Lung (tissue), 11 donors: ENCODE measurements at regions not wholly inside any gene's neighbourhood (a gene's known extent, or its start where the extent isn't known, plus 50 kb on each side); places are given as distances from the start of the nearest gene placed in this dataset.
"Not testable (repeated sequence)": the region's sequence is repeated elsewhere in the genome, so short reads cannot be mapped to it uniquely, and the experiment has no call there.

Experiments used
- ATAC-seq: fragments of 200-7000 bp; cut with Tn5 transposase; one replicate; pipeline ENCODE4 v1.9.1; 2020; ENCODE audit warnings: moderate number of reproducible peaks; ENCODE audit not compliant: insufficient read depth, low FRiP score
- DNase-seq, 3 donors: peaks; one replicate each; pipeline ENCODE4 v3.0.0-alpha.2; 2013 to 2017
- H3K27ac ChIP-seq, 2 donors: one replicate each; pipeline ENCODE4 v1.5.1; 2013; ENCODE audit warnings: mild to moderate bottlenecking in 2 of 2, moderate library complexity in 2 of 2, control low read depth in 1 of 2, inconsistent platforms in 1 of 2, low read depth in 1 of 2, low read length in 1 of 2
- H3K27me3 ChIP-seq, 3 donors: one replicate each; pipeline ENCODE4 v1.5.1; 2013; ENCODE audit warnings: low read length in 2 of 3; ENCODE audit not compliant: control insufficient read depth in 3 of 3, insufficient read depth in 3 of 3
- H3K36me3 ChIP-seq, 4 donors: one replicate each; pipeline ENCODE4 v1.5.1; 2013; ENCODE audit warnings: low read length in 4 of 4, mild to moderate bottlenecking in 1 of 4, moderate library complexity in 1 of 4; ENCODE audit not compliant: control insufficient read depth in 4 of 4, insufficient read depth in 4 of 4
- H3K4me1 ChIP-seq, 5 donors: one replicate each; pipeline ENCODE4 v1.5.1; 2013; ENCODE audit warnings: low read length in 5 of 5, mild to moderate bottlenecking in 2 of 5, moderate library complexity in 1 of 5; ENCODE audit not compliant: control insufficient read depth in 5 of 5, insufficient read depth in 5 of 5
- H3K4me3 ChIP-seq: one replicate; pipeline ENCODE4 v1.5.1; 2013; ENCODE audit warnings: mild to moderate bottlenecking, control low read depth, moderate library complexity
- H3K9ac ChIP-seq, 2 donors: one replicate each; pipeline ENCODE4 v1.5.1; 2013; ENCODE audit warnings: low read length in 2 of 2, control low read depth in 1 of 2; ENCODE audit not compliant: insufficient read depth in 1 of 2
- H3K9me3 ChIP-seq, 4 donors: one replicate each; pipeline ENCODE4 v1.5.1; 2013; ENCODE audit warnings: low read length in 3 of 4, mild to moderate bottlenecking in 1 of 4, moderate library complexity in 1 of 4; ENCODE audit not compliant: control insufficient read depth in 4 of 4, insufficient read depth in 3 of 4
- CTCF ChIP-seq: IDR thresholded peaks from 2 replicates; pipeline ENCODE4 v1.5.1; 2012; ENCODE audit warnings: mild to moderate bottlenecking; ENCODE audit errors: control extremely low read depth, extremely low read depth
- WGBS, 2 donors: extraction: QIAGEN DNeasy Blood & Tissue Kit; methylation state at CpG; one replicate each; pipeline ENCODE4 v1.1.7; 2013; 5-methylcytosine and 5-hydroxymethylcytosine counted together
- donor health status: control.
- donor health status: control.
- donor health status: Bipolar disorder and iron deficiency.
- donor health status: healthy.
- donor health status: DM: yes; HTN: yes; CAD: no.

- no peak for ATAC-seq
These were observed 589.7 kb downstream of the CBLN4 start for GRCh38 chr20:55415567-55416142.

GRCh38 chr20:55412508-55412907, 592.8 kb downstream of the CBLN4 start:
- not testable (repeated sequence) for DNase-seq, H3K27ac ChIP-seq
- no CpG with 5 or more reads among the region's 1 CpG for WGBS, 2 donors

More at GRCh38 chr20:55415567-55416142, 589.7 kb downstream of the CBLN4 start:
- H3K9me3 ChIP-seq, result no peaks in the 10 kb centered on the region
- TF ChIP-seq CTCF, result no peak
- no peaks in the 10 kb centered on the region for H3K27me3 ChIP-seq
- DNase-seq, result peak in 2 of 3 donors; percentile 64 to 76
- H3K4me3 ChIP-seq, result no peak overlapping the region
- no peak overlapping the region for H3K27ac ChIP-seq
- peaks cover 0 to 18% (median 0%) of the 10 kb centered on the region in 5 donors for H3K4me1 ChIP-seq
- H3K36me3 ChIP-seq, result no peaks in the 10 kb centered on the region
- whole genome bisulfite sequencing, 2 donors, result 42 to 56% methylated on average over 7 of the region's 7 CpGs
- no peak overlapping the region for H3K9ac ChIP-seq

GRCh38 chr20:55406891-55407290, 598.4 kb downstream of the CBLN4 start:
- 77 to 79% methylated on average over 2 of the region's 2 CpGs for WGBS, 2 donors
- no peak for ATAC-seq

More at GRCh38 chr20:55412508-55412907, 592.8 kb downstream of the CBLN4 start:
- not testable (repeated sequence) for H3K9me3 ChIP-seq, H3K4me1 ChIP-seq, ATAC-seq, H3K4me3 ChIP-seq, H3K36me3 ChIP-seq, H3K27me3 ChIP-seq, H3K9ac ChIP-seq

GRCh38 chr20:55394592-55394991, 610.7 kb downstream of the CBLN4 start:
- 49 to 76% methylated on average over 2 of the region's 2 CpGs for WGBS, 2 donors

More at GRCh38 chr20:55406891-55407290, 598.4 kb downstream of the CBLN4 start:
- Histone ChIP-seq H3K9ac (no peak overlapping the region), H3K36me3 (no peaks in the 10 kb centered on the region), H3K27me3 (no peaks in the 10 kb centered on the region), H3K4me1 (no peaks in the 10 kb centered on the region), H3K9me3 (peaks cover 0 to 4% (median 1%) of the 10 kb centered on the region in 4 donors), H3K27ac (no peak overlapping the region), H3K4me3 (no peak overlapping the region)
- DNase-seq, result peak; percentile 22 to 86 (median 82)
- TF ChIP-seq CTCF, result no peak

More at GRCh38 chr20:55394592-55394991, 610.7 kb downstream of the CBLN4 start:
- Histone ChIP-seq H3K36me3 (no peaks in the 10 kb centered on the region), H3K27ac (no peak overlapping the region), H3K9me3 (peaks cover 0 to 10% (median 0%) of the 10 kb centered on the region in 4 donors), H3K9ac (no peak overlapping the region), H3K4me3 (no peak overlapping the region), H3K27me3 (no peaks in the 10 kb centered on the region), H3K4me1 (no peaks in the 10 kb centered on the region)
- TF ChIP-seq CTCF, result no peak
- no peak for ATAC-seq
- DNase-seq, result no peak
